HG03575 (cell line): ENCODE measurements at regions not wholly inside any gene's neighbourhood (a gene's known extent, or its start where the extent isn't known, plus 50 kb on each side); places are given as distances from the start of the nearest gene placed in this dataset.

Experiments used
- ATAC-seq: cut with Tn5 transposase; IDR thresholded peaks from one replicate; pipeline ENCODE4 v1.9.1; 2021; ENCODE audit not compliant: unreplicated experiment, insufficient number of reproducible peaks, low FRiP score; ENCODE audit errors: extremely low read depth

GRCh38 chr18:65073060-65073550 lies 677.7 kb upstream of the CDH7 start:
- no peak for ATAC-seq

GRCh38 chr18:65057439-65058083 lies 693.3 kb upstream of the CDH7 start:
- ATAC-seq, result no peak

- no peak for ATAC-seq
These were observed 694.2 kb upstream of the CDH7 start for GRCh38 chr18:65056575-65056974.

GRCh38 chr18:65049586-65049985 lies 701.2 kb upstream of the CDH7 start:
- no peak for ATAC-seq

- ATAC-seq, result no peak
These were observed 711.2 kb upstream of the CDH7 start for GRCh38 chr18:65039578-65039977.

GRCh38 chr18:65035701-65036100 lies 715.1 kb upstream of the CDH7 start:
- no peak for ATAC-seq

- ATAC-seq, result no peak
These were observed 725.1 kb upstream of the CDH7 start for GRCh38 chr18:65025756-65026155.

- ATAC-seq, result no peak
These were observed 729.8 kb upstream of the CDH7 start for GRCh38 chr18:65021021-65021420.

GRCh38 chr18:65018184-65018583 lies 732.6 kb upstream of the CDH7 start:
- no peak for ATAC-seq

GRCh38 chr18:65017372-65017760 lies 733.4 kb upstream of the CDH7 start:
- ATAC-seq, result no peak

- no peak for ATAC-seq
These were observed 734.0 kb upstream of the CDH7 start for GRCh38 chr18:65016631-65017371.

GRCh38 chr18:64994370-64994769 lies 756.4 kb upstream of the CDH7 start:
- no peak for ATAC-seq

GRCh38 chr18:64993695-64994094 lies 757.1 kb upstream of the CDH7 start:
- ATAC-seq, result no peak

GRCh38 chr18:64992654-64993053 lies 758.2 kb upstream of the CDH7 start:
- ATAC-seq, result no peak

GRCh38 chr18:64991102-64991501 lies 759.7 kb upstream of the CDH7 start:
- ATAC-seq, result no peak

- ATAC-seq, result no peak
These were observed 763.8 kb upstream of the CDH7 start for GRCh38 chr18:64986906-64987495.

- no peak for ATAC-seq
These were observed 767.1 kb upstream of the CDH7 start for GRCh38 chr18:64983497-64984238.

- ATAC-seq, result no peak
These were observed 768.3 kb upstream of the CDH7 start for GRCh38 chr18:64982414-64983055.

GRCh38 chr18:64981915-64982314 lies 768.9 kb upstream of the CDH7 start:
- ATAC-seq, result no peak
